ENCODE measurements at regions not wholly inside any gene's neighbourhood (a gene's known extent, or its start where the extent isn't known, plus 50 kb on each side); places are given as distances from the start of the nearest gene placed in this dataset.
A peak's percentile ranks its signal among the peaks of the same experiment; 100 is the strongest.

DNA sequence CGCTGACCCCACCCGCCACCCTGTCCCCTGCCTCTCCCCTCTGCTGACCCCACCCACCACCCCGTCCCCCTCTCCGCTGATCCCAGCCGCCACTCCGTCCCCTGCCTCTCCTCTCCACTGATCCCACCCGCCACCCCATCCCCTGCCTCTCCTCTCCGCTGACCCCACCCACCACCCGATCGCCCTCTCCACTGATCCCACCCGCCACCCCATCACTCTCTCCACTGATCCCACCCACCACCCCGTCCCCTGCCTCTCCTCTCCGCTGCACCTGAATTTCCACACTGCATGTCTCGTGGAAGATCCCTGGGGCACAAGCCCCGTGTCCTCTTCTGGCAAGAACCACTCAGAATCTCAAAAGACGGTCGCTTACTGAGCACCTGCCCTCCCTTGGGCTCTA, 53.4 kb upstream of the OLFM1 start:
- Histone ChIP-seq H3K36me3 (ENCODE audit: insufficient read depth in 1 of 2, low read depth in 1 of 2) (no peaks in the 10 kb centered on the region), H3K27ac (no peak overlapping the region), H3K4me3 (no peak overlapping the region), H3K9me3 (no peaks in the 10 kb centered on the region), H3K4me1 (no peaks in the 10 kb centered on the region), H3K27me3 (ENCODE audit: insufficient read depth in 3 of 3, low read length in 2 of 3) (peaks cover 0 to 33% (median 11%) of the 10 kb centered on the region in 3 donors)
- ATAC-seq (no peak), DNase-seq (peak in 1 of 2 donors; percentile 23)
- TF ChIP-seq, protein P1, sequence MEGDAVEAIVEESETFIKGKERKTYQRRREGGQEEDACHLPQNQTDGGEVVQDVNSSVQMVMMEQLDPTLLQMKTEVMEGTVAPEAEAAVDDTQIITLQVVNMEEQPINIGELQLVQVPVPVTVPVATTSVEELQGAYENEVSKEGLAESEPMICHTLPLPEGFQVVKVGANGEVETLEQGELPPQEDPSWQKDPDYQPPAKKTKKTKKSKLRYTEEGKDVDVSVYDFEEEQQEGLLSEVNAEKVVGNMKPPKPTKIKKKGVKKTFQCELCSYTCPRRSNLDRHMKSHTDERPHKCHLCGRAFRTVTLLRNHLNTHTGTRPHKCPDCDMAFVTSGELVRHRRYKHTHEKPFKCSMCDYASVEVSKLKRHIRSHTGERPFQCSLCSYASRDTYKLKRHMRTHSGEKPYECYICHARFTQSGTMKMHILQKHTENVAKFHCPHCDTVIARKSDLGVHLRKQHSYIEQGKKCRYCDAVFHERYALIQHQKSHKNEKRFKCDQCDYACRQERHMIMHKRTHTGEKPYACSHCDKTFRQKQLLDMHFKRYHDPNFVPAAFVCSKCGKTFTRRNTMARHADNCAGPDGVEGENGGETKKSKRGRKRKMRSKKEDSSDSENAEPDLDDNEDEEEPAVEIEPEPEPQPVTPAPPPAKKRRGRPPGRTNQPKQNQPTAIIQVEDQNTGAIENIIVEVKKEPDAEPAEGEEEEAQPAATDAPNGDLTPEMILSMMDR (IDR thresholded peaks at IDR 0.05): no peak
- intact Hi-C loops (cut with DNase I): no loop called here
- WGBS, 3 donors: 75 to 78% (median 76%) methylated on average over 16 to 17 of the region's 17 CpGs

DNA sequence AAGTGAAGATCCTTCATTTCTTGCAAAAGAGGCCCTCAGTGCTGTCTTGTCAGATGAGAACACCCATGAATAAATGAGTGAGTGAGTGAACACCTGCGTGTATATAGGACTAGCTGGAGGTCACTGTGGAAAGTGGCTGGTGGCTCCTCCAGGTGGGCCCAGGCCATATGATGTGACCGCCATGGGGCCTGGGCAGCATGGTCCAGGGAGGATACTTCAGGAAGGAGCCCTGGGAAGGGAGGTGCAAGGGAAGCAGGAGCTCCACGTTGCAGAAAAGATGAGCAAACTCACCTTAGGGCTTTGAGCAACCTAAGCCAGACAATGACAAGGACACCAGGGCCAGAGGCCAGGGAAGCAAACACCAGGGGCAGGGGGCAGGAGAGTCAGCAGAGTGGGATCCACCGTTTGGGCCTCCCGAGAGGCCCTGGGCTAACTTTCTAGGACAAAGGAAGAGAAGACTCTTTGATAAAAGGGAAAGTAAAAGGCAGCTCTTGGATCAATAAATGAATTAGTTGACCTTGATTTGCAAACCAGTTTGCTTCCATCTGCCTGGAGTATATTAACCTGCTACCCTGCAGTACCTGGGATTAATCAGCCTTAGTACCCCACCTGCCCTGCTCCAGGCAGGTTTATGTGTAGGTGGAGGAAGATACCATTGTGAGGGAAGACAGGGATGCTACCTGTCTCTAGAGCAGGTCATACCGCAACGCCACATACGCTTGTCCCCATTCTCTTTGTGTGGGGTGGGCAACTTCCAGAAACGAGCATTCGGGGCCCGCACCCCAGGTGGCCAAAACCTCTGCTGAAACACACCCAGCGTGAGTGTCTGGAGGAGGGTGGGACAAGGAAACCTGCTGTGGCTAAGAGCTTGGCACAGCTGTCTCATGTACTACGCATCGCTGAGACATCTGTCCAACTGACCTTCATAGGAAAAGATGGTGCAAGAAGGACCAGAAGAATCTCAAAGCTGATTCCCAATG, 51.4 kb upstream of the OLFM1 start:
- 81 to 85% (median 82%) methylated on average over 14 of the region's 14 CpGs for WGBS, 3 donors
- TF ChIP-seq, protein P1 (IDR thresholded peaks at IDR 0.05): no peak
- Histone ChIP-seq H3K4me3 (no peak overlapping the region), H3K36me3 (ENCODE audit: insufficient read depth in 1 of 2, low read depth in 1 of 2) (no peaks in the 10 kb centered on the region), H3K4me1 (no peaks in the 10 kb centered on the region), H3K9me3 (no peaks in the 10 kb centered on the region), H3K27me3 (ENCODE audit: insufficient read depth in 3 of 3, low read length in 2 of 3) (peaks cover 0 to 28% (median 11%) of the 10 kb centered on the region in 3 donors), H3K27ac (no peak overlapping the region)
- ATAC-seq: no peak
- intact Hi-C loops (cut with DNase I): no loop called here
- DNase-seq: peak in 1 of 2 donors; percentile 10

DNA sequence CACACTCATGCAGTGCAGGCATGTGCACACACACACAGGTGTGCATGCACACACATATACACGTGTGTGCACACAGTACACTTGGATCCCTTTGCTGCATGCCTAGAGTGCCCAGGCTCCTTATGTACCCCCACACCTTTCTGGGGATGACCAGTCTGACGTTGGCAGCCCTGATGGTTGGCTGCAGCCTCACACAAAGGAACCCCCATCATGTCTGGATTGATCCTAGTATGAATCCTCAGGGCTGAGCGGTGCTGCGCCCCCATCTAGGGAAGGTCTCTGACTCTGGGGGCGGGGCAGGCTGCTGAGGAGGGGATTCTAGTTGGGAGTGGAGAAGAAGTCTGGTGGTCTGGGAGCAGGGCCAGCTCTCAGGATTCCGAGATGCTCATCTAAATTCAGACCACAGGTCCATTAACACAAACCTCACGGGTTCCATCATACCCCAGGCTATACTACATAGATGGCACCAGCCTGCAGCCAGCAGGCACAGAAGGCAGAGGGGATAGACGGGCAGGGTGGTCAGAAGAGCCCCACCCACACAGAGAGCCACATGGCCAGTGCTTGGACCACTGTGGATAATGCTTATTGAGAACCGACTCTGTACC, 50.5 kb upstream of the OLFM1 start:
- Histone ChIP-seq H3K4me1 (no peaks in the 10 kb centered on the region), H3K27me3 (ENCODE audit: insufficient read depth in 3 of 3, low read length in 2 of 3) (peaks cover 0 to 28% (median 11%) of the 10 kb centered on the region in 3 donors), H3K27ac (no peak overlapping the region), H3K9me3 (no peaks in the 10 kb centered on the region), H3K36me3 (ENCODE audit: insufficient read depth in 1 of 2, low read depth in 1 of 2) (no peaks in the 10 kb centered on the region), H3K4me3 (no peak overlapping the region)
- TF ChIP-seq, protein P1 (IDR thresholded peaks at IDR 0.05): no peak
- DNase-seq: no peak
- intact Hi-C loops (cut with DNase I): no loop called here
- ATAC-seq: no peak
- 63 to 78% (median 66%) methylated on average over 9 of the region's 9 CpGs for WGBS, 3 donors

DNA sequence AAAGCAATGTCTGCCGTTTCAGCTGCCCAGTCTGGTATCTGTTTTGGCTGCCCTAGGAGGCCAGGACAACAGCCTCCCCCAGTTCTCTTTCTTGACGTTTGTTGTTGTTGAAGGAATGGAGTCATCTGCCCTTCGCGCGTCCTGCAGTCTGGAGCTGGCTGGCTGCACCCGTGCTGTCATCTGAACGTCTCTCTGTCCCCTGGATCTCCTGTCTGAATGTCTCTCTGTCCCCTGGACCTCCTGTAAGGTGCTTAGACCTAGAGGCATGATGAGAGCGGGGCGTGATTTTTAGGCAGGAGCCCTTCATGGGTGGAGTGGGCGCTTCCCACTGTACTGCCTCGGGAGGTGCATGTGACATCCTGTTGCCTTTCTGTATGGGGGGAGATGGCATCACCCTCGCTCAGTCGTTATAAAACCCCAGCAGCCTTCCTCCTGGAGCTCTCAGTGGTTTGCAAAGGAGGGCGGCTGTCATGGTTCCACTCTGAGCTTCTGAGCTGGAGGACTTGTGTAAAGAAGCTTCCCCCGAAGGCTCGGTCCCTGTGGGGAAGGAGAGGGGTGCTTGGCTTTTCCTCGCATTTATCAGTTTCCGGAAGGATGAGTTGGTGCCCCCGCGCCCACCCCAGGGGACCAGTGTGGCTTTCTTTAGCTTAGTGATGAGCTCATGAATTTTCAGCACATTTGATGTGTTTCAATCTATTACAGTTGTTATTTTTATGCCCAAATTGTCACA, 49.8 kb upstream of the OLFM1 start:
- Histone ChIP-seq H3K4me1 (no peaks in the 10 kb centered on the region), H3K36me3 (ENCODE audit: insufficient read depth in 1 of 2, low read depth in 1 of 2) (no peaks in the 10 kb centered on the region), H3K9me3 (no peaks in the 10 kb centered on the region), H3K27me3 (ENCODE audit: insufficient read depth in 3 of 3, low read length in 2 of 3) (peaks cover 0 to 24% (median 9%) of the 10 kb centered on the region in 3 donors), H3K4me3 (no peak overlapping the region), H3K27ac (no peak overlapping the region)
- DNase-seq: peak in 1 of 2 donors; percentile 30
- no peak for ATAC-seq
- 70 to 76% (median 71%) methylated on average over 19 to 20 of the region's 20 CpGs for WGBS, 3 donors
- TF ChIP-seq, protein P1 (IDR thresholded peaks at IDR 0.05): no peak
- intact Hi-C loops (cut with DNase I): no loop called here

Measured in psoas muscle (tissue), 7 donors.